HG03159 (cell line): ENCODE measurements at regions not wholly inside any gene's neighbourhood (a gene's known extent, or its start where the extent isn't known, plus 50 kb on each side); places are given as distances from the start of the nearest gene placed in this dataset.

Source experiments
- ATAC-seq: cut with Tn5 transposase; IDR thresholded peaks from one replicate; pipeline ENCODE4 v1.9.1; 2021; ENCODE audit warnings: mild to moderate bottlenecking, moderate library complexity; ENCODE audit not compliant: unreplicated experiment

DNA sequence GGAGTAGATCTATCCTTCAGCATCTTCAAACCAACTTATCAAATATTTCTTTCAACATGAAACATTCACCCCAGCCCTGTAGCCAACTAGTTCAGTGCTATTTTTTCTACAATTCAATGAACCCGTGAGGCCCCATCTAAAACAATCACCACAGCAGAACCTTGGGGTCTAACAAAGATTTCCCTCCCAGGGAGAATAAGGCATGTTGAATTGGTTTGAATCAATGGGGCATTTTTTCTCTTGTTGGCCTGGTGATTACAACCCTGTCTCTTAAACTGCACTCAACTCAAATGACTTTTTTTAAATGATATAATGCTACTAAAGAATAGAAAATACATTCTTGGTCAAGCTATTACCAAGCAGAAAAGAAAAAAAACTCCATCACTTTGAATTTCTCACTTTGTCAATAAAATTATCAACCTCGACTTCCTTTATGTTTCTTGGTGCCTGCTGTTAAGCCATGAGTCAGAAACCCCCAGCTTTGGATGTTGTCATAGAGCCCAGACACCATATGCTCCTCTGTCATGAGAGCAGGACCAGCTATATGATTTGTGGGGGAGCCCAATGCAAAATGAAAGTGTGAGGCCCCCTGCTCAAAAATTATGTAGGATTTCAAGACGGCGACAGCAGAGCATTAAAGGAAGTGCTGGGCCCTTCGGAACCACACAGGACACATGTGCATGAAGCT is 282.4 kb downstream of the MEIS1 start:
- no peak for ATAC-seq

DNA sequence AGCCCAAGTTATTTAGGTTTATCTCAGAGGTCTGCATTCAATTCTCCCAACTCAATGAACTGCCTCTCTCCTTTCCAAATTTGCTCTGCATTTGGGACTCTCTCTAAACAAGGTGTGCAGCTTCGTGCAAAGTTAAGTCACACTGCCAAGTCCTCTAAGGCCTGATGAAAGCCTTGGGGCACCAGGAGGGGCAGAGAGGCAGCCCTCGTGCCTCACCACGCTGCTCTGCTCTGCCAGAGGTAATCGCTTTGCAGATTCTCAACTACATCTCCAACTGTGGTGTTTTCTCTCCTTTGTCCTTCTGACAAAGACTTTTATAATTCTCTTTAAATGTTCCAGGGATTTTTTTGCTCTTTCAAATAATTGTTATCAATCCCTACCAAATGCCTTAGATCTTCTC is 283.0 kb downstream of the MEIS1 start:
- ATAC-seq = no peak

DNA sequence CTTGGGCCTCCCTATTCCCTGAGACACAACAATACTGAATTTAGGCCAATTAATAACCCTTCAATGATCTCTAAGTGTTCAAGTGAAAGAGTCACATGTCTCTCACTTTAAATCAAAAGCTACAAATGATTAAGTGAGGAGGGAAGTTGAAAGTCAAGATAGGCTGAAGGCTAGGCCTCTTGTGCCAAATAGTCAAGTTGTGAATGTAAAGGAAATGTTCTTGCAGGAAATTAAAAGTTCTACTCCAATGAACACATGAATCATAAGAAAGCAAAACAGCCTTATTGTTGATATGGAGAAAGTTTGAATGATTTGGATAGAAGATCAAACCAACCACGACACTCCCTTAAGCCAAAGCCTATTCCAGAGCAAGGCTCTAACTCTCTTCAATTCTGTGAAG is 286.9 kb downstream of the MEIS1 start:
- no peak for ATAC-seq

DNA sequence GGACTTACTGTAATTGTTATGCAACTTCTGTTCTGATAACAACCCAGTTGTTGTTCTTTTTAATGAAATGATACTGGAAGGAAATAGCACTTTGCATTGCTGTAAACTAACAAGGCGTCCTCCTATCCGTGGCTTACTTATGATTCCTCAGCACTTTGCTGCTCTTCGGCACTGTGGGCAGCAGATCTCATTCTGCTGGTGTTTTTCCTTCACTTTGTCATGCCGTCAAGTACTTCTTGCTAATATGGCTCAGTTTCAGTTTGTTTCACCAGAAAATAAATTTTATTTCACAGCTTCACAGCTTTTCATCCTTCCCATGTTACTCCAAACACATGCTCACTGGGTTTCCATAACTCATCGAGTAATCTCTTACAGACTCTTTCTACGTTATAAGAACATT is 289.3 kb downstream of the MEIS1 start:
- no peak for ATAC-seq

DNA sequence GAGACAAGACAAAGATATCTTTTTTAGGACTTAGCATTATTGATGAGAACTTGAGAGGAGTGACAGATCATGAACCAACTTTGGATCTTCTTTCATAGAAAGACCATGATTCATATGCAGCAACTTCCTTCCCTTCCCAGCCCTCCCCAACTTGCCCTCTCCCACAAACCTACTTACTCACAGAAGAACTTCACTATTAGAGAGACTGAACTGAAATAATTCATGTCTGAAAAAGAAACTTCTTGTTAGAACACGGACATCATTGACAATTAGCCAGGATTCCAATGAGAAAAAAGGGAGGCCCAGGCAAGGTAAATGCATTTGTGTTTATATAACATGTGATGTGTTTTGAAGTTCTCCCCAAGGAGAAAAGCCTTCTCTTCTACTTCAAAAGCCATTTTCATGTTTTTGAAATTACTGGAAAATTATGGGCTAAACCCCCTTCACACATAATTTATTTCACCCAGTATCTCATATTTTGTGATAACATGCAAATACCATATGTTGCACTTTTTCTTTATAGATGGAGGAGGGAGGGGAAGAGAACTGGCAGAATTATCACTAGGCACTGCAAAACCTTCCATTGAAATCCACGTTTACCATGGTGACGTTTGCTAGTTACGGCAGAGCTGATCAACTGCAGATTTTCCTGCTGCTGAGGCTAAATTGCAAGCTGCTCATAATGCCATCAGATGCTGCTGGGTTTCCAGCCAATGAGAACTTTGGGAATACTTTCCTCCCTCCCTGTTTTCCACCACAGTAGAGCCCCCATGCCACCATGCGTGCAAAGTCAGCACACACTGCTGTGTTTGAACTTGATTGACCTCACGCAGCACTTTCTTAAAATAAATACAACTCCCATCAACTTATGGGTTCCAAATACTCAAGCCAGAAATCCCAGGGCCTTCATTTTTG is 294.7 kb downstream of the MEIS1 start:
- no peak for ATAC-seq

DNA sequence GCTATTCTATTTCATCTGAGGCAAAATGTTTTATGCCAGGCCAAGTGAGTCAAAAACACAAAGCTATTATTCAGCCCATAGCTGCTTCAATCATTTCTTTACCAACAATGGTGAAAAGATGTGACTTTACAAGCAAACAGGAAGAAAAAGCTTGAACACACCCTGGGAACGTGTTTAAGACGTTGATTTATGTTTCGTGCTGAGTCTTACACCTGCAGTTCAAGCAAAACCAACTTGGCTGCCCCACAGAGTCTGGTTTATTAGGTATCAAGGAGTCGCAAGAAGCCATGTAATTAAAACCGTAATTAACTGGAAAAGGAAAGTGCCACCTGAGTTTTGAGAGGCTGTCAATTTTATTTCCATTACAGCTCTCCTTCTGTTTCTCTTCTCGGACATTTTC is 295.5 kb downstream of the MEIS1 start:
- no peak for ATAC-seq

DNA sequence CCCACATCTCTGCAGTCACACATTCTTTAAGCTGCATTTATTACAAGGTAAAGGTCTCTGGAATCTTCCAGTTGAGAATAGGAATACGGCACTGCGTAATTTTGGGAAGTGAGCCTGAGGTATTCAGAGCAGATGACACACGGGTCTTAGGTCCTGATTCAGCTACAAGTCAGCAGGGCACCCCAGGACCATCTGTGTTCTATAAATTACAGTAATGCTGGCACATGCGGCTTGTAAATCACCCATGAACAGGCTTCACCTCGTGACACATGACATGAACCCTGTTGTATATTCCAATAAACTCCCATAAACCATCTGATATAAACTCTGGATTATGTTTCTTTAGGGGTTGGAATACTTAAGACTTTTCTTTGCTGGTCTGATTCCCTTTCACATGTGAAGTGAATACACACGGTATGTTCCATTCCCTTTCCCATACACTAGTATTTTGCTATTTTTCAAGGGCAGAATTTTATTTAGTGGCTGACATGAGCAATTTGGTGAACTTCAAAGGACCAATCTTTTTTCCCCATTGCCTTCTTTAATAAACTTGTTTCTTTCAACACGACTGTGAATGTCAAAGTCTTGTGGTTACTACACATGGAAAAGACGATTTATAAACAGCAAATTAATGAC is 298.6 kb downstream of the MEIS1 start:
- ATAC-seq = no peak

DNA sequence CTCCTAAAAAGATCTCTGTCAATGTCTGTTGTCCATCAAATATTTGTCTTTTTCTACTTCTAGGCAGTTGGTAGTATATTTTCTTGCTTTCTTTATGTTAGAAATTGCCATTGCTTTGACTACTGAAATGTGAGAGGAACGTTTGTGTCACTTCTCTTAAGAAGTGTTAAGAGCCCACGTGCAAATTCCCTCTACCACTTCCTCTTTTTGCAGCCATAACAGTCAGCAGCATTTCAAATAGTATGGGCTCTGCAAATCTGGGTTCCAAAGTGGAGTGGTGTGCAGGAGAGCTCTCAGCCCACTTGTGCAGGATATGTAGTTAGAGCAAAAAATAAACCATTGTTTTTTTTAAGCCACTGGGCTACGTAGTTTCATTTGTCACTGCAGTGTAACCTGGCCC is 314.0 kb downstream of the MEIS1 start:
- peak; percentile 70 for ATAC-seq

DNA sequence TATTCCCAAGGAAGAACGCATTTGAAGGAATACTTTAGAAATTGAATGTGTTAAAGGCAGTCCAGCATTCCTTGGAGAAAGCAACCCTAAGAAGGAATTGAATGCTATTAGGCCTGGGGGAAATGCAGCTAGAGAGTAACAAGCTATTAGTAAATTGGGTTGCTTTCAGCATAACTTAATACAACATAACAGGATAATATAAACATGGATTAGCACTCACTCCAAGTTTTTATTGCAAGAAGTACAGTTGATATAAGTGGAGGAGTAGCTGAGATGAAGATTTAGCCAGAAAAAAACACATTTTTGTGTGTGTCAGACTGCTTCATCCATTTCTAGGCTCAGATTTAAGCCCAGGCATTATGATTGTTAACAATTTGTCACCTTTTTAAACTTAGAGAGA is 314.6 kb downstream of the MEIS1 start:
- no peak for ATAC-seq

DNA sequence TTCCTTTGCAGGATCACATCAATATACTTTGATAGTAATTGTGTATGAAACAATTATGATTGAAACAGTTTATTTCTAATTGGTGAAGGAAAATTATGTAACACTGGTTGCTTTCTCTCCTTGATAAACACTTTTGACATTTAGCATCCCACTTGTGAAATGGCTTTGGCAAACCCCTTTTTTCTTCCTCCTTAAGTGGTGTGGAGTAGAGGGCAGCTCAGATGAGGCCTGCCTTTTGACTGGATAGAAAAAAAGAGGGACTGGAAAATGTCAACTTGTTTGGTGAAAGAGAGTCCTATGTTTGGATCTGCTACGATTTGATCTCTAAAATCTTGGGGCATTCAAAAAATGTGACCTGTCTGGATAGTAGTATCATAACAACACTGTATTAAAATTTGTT is 318.3 kb downstream of the MEIS1 start:
- no peak for ATAC-seq

DNA sequence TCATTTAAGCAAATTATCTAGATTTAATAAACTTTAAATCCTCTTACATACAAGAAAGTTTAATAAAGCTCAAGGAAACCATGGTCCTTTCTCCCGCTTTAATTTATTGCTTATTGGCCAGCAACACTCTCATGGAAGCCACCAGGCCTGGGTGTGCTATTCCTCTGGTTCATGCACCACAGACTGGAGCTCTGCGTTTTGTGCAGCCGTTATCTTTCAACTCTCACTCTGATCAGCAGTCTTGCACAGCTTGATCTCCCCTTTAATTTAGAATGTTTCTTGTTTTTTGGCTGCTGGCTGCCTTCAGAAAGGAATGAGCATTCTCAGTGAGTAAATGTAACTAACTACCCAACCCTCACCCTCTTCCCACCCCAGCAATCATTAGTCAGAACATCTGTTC is 318.7 kb downstream of the MEIS1 start:
- ATAC-seq = no peak

DNA sequence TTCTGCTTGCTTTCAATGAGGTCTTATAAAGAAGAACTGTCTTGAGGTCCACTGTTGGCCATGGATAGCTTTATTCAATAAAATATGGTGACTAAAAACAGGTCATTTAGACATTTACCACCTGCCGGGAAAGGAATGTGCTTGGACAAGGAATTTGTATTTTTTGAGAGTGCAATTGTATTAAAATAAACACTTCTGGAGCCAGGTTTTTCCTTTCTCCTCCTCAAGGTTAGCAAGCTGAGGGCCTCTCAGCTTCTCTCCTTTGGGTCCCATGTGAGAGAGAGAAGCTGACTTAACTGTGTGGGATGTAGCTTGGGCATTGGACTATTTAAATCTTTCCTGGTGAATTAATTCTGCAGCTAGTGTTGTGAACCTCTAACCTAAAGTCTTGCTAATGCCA is 321.0 kb downstream of the MEIS1 start:
- no peak for ATAC-seq

DNA sequence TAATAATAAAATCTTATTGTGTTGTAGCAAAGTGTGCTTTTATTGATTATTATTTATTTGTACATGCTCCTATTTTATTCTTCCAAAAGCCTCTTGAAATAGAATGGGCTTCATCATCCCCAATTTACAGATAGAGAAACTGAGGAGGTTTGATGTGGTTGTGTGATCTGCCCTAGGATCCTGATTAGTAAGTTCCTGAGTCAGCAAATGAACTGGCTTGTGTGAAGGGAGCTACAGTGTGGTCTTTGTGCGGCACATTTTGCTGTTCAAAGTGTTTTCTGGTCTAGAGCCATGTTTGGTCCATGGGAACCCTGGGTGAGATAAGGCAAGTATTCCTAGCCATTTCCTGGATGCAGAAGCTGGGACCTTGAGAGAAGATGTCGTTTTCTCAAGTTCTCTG is 326.9 kb downstream of the MEIS1 start:
- no peak for ATAC-seq

DNA sequence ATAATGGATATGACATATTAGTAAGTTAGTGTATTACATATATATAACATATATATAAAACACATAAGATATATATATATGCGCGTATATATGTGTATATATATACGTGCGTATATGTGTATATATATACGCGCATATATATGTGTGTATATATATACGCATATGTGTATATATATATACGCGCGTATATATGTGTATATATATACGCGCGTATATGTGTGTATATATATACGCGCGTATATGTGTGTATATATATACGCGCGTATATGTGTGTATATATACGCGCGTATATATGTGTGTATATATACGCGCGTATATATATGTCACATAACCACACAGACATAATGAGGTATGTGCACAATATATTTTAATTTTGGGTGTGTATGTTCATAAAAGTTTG is 327.8 kb downstream of the MEIS1 start:
- ATAC-seq = no peak

DNA sequence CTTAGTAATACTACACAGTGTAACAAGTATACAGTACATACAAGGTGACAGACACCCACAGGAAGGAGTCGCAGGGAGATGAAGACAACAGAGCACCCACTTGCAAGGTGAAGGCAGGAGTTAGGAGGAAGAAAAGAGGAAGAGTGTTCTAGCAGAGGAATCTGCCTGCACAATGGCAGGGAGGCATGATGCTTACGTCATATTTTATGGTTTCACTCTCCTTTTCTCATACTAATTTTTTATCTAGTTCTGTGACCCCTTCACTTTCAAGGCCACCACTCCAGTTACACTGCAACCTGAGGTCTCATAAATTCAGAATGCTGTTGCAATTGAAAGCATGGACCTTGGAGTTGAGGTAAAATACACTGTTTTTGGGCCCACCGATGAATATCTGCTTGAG is 331.7 kb downstream of the MEIS1 start:
- ATAC-seq = no peak

DNA sequence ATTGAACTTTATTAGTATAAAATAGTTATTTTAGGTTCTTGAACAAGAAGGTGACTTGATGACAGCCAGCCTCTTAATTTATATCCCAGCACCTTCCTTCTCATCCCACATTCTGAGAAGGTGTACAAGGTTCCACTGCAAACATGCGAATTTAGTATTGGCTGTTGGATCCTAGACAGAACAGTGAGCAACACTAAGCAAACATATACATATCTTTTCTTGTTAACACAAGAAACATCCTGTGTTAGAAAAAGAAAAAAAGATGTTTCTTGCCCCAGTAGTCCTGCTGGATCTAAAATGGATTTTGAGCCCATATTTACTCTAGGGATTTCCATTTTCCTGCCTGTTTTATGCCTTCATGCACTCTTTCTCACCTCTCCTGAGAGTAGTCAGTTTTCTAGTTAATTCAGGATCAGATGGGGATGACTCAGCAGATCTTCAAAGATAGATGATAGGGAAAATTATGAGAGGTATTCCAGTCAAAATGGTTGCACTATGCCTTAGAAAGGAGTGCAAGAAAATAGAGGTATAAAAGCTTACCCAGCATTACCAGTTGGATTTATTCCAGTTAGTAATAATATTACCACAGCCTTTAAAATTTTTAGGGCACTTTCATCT is 336.5 kb downstream of the MEIS1 start:
- ATAC-seq = no peak

DNA sequence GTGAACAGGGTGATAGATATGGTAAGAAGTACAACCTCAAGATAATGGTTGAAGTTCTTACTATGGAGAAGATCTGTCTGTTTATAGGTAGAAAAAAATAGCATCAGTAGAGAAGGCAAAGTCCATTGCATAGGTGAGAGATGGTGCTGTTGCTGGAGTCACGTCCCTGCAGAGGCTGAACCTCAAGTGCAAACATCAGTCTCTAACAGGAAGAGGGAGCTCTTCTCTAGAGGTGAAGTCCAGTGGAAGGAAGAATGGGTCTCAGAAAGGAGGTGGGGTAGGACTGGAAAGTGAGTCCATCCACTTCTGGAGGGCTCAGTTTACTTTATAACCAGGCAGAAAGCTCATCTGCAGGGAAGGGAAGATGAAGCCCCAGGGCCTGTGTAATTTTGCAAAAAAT is 337.7 kb downstream of the MEIS1 start:
- no peak for ATAC-seq

DNA sequence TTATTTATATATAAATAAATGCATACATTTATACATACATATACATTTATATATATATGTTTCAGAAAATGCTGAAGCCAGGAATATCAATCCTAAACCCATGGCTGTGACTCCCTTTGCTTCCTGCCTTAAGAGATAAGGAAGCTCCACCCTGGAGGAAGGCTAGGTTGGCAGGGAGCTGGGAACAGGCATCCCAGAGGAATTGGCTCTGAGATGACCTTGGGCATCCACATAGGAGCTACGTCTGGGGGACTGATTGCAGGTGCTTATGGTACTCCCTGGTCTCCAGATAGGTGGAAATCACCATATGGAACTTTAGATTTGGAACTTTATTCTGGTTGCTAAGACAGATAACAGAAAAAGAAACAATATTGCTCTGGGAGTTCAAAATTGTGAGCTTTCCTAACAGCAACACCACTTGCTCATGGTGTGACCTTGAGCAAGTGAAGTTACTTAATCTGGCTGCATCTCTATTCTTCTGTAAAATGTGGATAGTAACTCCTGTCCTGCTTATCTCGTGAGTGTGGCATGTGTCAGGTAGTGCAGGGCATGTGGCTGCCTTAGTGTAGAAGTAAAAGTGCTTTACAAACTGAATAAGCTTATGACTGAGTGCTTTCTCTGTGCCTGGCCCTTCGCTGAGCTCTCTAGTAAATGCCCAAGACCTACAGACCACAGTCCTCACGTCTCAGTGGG is 341.0 kb downstream of the MEIS1 start:
- no peak for ATAC-seq

DNA sequence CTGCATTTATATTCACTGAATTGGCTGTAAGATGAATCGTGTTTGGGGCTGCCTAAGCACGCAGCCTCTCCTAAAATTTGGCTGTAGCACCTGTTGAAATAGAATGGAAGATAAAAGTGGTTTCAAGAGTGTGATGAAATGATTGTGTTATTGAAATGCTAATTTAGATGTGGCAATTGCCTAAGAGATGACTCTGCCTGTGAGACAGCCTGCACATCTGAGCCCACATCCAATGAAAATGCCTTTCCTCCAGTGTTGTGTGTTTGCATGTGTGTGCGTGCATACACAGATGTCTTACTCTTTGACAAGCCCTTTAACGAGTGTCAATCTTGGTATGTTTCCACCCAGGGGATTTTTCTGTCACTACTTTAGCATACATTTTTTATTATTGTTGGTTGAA is 346.9 kb downstream of the MEIS1 start:
- ATAC-seq = no peak

DNA sequence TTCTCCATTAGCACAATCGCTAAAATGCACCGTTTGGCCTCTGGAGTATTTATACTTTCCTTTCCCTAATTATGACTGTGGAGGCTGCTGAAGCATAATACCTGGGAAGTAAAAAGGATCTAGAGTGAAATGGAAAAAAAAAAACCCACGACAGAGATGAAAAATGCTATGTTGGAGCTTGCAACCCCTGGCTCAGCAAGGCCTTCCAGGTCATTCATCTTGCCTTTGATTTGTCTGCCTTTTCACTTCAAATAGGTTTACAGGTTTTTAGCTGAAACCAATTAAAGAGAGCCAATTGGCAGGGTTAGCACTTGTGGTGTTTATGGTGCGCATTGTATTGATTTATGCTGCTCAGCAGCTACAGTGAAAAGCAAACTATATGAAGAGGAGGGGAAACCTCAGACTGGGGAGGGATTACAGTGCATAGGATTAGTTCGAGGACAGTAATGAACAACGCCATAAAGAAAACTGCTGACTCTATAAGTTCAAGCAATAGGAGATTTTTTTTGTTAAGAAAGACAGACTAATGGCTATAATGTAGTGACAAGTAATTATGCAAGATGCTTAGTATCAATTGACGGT is 347.9 kb downstream of the MEIS1 start:
- ATAC-seq = no peak

DNA sequence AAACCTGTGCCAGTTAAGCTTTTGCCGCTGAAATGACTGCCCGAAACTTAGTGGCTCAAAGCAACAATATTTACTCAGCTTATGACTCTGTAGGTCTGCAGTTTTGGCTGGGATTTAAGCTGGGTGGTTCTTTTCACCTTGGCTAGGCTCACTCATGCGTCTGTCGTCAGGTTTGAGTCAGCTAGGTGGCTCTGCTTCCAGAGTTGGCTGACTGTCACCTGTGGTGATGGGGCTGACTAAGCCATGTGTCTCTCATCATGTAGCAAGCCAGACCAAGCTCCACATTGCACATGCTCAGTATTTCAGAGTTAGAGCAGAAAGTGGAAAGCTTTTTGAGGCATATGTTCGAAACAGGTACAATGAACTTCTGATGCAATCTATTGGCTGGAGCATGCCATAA is 354.8 kb downstream of the MEIS1 start:
- no peak for ATAC-seq
